ENCODE measurements at regions not wholly inside any gene's neighbourhood (a gene's known extent, or its start where the extent isn't known, plus 50 kb on each side); places are given as distances from the start of the nearest gene placed in this dataset.

- Histone ChIP-seq H3K4me2 (ENCODE audit: insufficient read depth, low read length) (no peak overlapping the region), H3K36me3 (ENCODE audit: insufficient read depth, low read length) (no peaks in the 10 kb centered on the region), H3K9ac (ENCODE audit: low read depth, low read length) (no peak overlapping the region), H3K27me3 (ENCODE audit: insufficient read depth, low read length, poor library complexity) (no peaks in the 10 kb centered on the region), H4K20me1 (ENCODE audit: insufficient read depth, low read length) (no peaks in the 10 kb centered on the region), H3K9me3 (ENCODE audit: insufficient read depth, low read length, severe bottlenecking) (no peaks in the 10 kb centered on the region), H3K27ac (ENCODE audit: low read length) (no peak overlapping the region), H3K4me1 (ENCODE audit: insufficient read depth, low read length) (no peaks in the 10 kb centered on the region), H3K4me3 (ENCODE audit: low read depth in 1 of 2, low read length in 2 of 2) (no peak overlapping the region), H3K79me2 (ENCODE audit: insufficient read depth, low read length) (no peaks in the 10 kb centered on the region), H2AFZ (ENCODE audit: low read depth, low read length) (no peak overlapping the region)
- no peak for DNase-seq
- ATAC-seq (ENCODE audit: insufficient read depth, low read depth), result no peak
- TF ChIP-seq, protein P1, sequence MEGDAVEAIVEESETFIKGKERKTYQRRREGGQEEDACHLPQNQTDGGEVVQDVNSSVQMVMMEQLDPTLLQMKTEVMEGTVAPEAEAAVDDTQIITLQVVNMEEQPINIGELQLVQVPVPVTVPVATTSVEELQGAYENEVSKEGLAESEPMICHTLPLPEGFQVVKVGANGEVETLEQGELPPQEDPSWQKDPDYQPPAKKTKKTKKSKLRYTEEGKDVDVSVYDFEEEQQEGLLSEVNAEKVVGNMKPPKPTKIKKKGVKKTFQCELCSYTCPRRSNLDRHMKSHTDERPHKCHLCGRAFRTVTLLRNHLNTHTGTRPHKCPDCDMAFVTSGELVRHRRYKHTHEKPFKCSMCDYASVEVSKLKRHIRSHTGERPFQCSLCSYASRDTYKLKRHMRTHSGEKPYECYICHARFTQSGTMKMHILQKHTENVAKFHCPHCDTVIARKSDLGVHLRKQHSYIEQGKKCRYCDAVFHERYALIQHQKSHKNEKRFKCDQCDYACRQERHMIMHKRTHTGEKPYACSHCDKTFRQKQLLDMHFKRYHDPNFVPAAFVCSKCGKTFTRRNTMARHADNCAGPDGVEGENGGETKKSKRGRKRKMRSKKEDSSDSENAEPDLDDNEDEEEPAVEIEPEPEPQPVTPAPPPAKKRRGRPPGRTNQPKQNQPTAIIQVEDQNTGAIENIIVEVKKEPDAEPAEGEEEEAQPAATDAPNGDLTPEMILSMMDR (IDR thresholded peaks at IDR 0.05; ENCODE audit: borderline replicate concordance, extremely low read depth, low read length, poor library complexity, severe bottlenecking), result no peak
- no peak for TF ChIP-seq EZH2 (IDR thresholded peaks at IDR 0.05; ENCODE audit: borderline replicate concordance, low read depth, low read length, severe bottlenecking)
Measured at GRCh38 chr1:101158424-101158823, 78.4 kb upstream of the S1PR1 start.

GRCh38 chr1:101154547-101154946 is 82.3 kb upstream of the S1PR1 start:
- Histone ChIP-seq H3K27ac (ENCODE audit: low read length) (no peak overlapping the region), H3K4me3 (ENCODE audit: low read depth in 1 of 2, low read length in 2 of 2) (no peak overlapping the region), H3K9me3 (ENCODE audit: insufficient read depth, low read length, severe bottlenecking) (no peaks in the 10 kb centered on the region), H3K79me2 (ENCODE audit: insufficient read depth, low read length) (no peaks in the 10 kb centered on the region), H3K27me3 (ENCODE audit: insufficient read depth, low read length, poor library complexity) (no peaks in the 10 kb centered on the region), H3K4me2 (ENCODE audit: insufficient read depth, low read length) (no peak overlapping the region), H4K20me1 (ENCODE audit: insufficient read depth, low read length) (no peaks in the 10 kb centered on the region), H3K4me1 (ENCODE audit: insufficient read depth, low read length) (peaks cover 3% of the 10 kb centered on the region; the same call in 1 of the 2 replicates), H3K9ac (ENCODE audit: low read depth, low read length) (no peak overlapping the region), H2AFZ (ENCODE audit: low read depth, low read length) (no peak overlapping the region), H3K36me3 (ENCODE audit: insufficient read depth, low read length) (no peaks in the 10 kb centered on the region)
- TF ChIP-seq EZH2 (IDR thresholded peaks at IDR 0.05; ENCODE audit: borderline replicate concordance, low read depth, low read length, severe bottlenecking), result no peak
- TF ChIP-seq, protein P1 (IDR thresholded peaks at IDR 0.05; ENCODE audit: borderline replicate concordance, extremely low read depth, low read length, poor library complexity, severe bottlenecking), result no peak
- no peak for DNase-seq
- ATAC-seq (ENCODE audit: insufficient read depth, low read depth), result no peak

DNA sequence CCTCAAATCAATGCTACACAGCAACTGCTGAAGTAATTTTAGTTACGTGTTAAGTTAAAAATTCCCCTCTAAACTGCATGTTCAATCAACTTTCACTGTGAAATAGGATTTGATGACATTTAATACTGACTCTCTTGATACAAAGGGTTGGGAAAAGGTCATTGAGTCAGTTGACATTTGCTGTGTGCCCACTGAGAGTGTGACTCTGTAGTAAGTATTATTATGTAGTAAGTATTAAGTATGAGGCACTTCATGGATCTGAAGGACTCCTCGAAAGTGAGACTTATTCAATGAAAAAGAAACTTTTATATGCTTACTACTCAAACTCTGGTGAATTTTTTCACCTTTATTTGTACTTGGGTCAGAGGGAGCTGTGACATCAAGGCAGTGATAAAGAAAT is 83.1 kb upstream of the S1PR1 start:
- H4K20me1 ChIP-seq (ENCODE audit: insufficient read depth, low read length), result no peaks in the 10 kb centered on the region
- H2AFZ ChIP-seq (ENCODE audit: low read depth, low read length), result no peak overlapping the region
- no peak for ATAC-seq (ENCODE audit: insufficient read depth, low read depth)
- H3K4me1 ChIP-seq (ENCODE audit: insufficient read depth, low read length), result peaks cover 3% of the 10 kb centered on the region; the same call in 1 of the 2 replicates
- no peaks in the 10 kb centered on the region for H3K36me3 ChIP-seq (ENCODE audit: insufficient read depth, low read length)
- H3K4me3 ChIP-seq (ENCODE audit: low read depth in 1 of 2, low read length in 2 of 2), result no peak overlapping the region
- no peaks in the 10 kb centered on the region for H3K9me3 ChIP-seq (ENCODE audit: insufficient read depth, low read length, severe bottlenecking)
- DNase-seq, result no peak
- no peaks in the 10 kb centered on the region for H3K79me2 ChIP-seq (ENCODE audit: insufficient read depth, low read length)
- H3K27me3 ChIP-seq (ENCODE audit: insufficient read depth, low read length, poor library complexity), result no peaks in the 10 kb centered on the region
- H3K9ac ChIP-seq (ENCODE audit: low read depth, low read length), result no peak overlapping the region
- TF ChIP-seq EZH2 (IDR thresholded peaks at IDR 0.05; ENCODE audit: borderline replicate concordance, low read depth, low read length, severe bottlenecking), result no peak
- TF ChIP-seq, protein P1 (IDR thresholded peaks at IDR 0.05; ENCODE audit: borderline replicate concordance, extremely low read depth, low read length, poor library complexity, severe bottlenecking), result no peak
- no peak overlapping the region for H3K27ac ChIP-seq (ENCODE audit: low read length)
- H3K4me2 ChIP-seq (ENCODE audit: insufficient read depth, low read length), result no peak overlapping the region

DNA sequence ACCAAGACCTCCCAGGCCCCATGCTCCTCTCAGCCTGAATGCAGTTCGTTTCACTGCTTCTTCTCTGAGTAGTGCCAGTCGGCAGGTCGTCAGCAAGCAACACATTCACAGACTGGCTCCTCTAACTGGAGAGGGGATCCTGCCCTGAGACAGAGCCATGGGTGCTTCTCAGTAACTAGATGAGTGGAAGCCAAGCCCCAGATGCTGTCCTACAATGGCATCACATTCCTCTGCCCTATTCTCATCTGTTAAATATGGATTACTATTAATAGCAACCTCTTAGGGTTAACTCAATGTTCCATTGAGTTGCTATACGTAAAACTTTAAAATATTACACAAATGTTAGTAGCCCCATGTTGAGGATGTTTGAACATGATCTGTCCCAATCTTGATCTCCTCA is 84.2 kb upstream of the S1PR1 start:
- no peak for TF ChIP-seq EZH2 (IDR thresholded peaks at IDR 0.05; ENCODE audit: borderline replicate concordance, low read depth, low read length, severe bottlenecking)
- TF ChIP-seq, protein P1 (IDR thresholded peaks at IDR 0.05; ENCODE audit: borderline replicate concordance, extremely low read depth, low read length, poor library complexity, severe bottlenecking), result no peak
- H4K20me1 ChIP-seq (ENCODE audit: insufficient read depth, low read length), result no peaks in the 10 kb centered on the region
- peaks cover 3% of the 10 kb centered on the region; the same call in 1 of the 2 replicates for H3K4me1 ChIP-seq (ENCODE audit: insufficient read depth, low read length)
- ATAC-seq (ENCODE audit: insufficient read depth, low read depth), result no peak
- H3K4me3 ChIP-seq (ENCODE audit: low read depth in 1 of 2, low read length in 2 of 2), result no peak overlapping the region
- H3K9ac ChIP-seq (ENCODE audit: low read depth, low read length), result no peak overlapping the region
- H3K27ac ChIP-seq (ENCODE audit: low read length), result no peak overlapping the region
- no peaks in the 10 kb centered on the region for H3K27me3 ChIP-seq (ENCODE audit: insufficient read depth, low read length, poor library complexity)
- H3K4me2 ChIP-seq (ENCODE audit: insufficient read depth, low read length), result no peak overlapping the region
- peak overlapping the region; percentile 1; the same call in 1 of the 2 replicates for H2AFZ ChIP-seq (ENCODE audit: low read depth, low read length)
- no peaks in the 10 kb centered on the region for H3K9me3 ChIP-seq (ENCODE audit: insufficient read depth, low read length, severe bottlenecking)
- no peaks in the 10 kb centered on the region for H3K79me2 ChIP-seq (ENCODE audit: insufficient read depth, low read length)
- DNase-seq, result no peak
- no peaks in the 10 kb centered on the region for H3K36me3 ChIP-seq (ENCODE audit: insufficient read depth, low read length)

Data from DND-41 (cell line).